Lower lobe of right lung (tissue), 2 donors: ENCODE measurements at regions not wholly inside any gene's neighbourhood (a gene's known extent, or its start where the extent isn't known, plus 50 kb on each side); places are given as distances from the start of the nearest gene placed in this dataset.

Experiments used
- ATAC-seq, 2 donors: fragments of 200-7000 bp; cut with Tn5 transposase; one replicate each; pipeline ENCODE4 v1.9.1; 2020 to 2022; ENCODE audit warnings: mild to moderate bottlenecking in 2 of 2, moderate library complexity in 2 of 2
- DNase-seq: peaks from one replicate; pipeline ENCODE4 v3.0.0-alpha.2; 2020
- H3K27ac ChIP-seq: fragments of 200-600 bp; one replicate; pipeline ENCODE4 v1.8.0; 2022
- H3K27me3 ChIP-seq: fragments of 200-600 bp; one replicate; pipeline ENCODE4 v1.8.0; 2022; ENCODE audit warnings: low read depth
- H3K36me3 ChIP-seq: fragments of 200-600 bp; one replicate; pipeline ENCODE4 v1.8.0; 2022; ENCODE audit warnings: mild to moderate bottlenecking
- H3K4me1 ChIP-seq: fragments of 200-600 bp; one replicate; pipeline ENCODE4 v1.8.0; 2022
- H3K4me3 ChIP-seq: fragments of 200-600 bp; one replicate; pipeline ENCODE4 v1.8.0; 2022; ENCODE audit warnings: mild to moderate bottlenecking
- H3K9me3 ChIP-seq: fragments of 200-600 bp; one replicate; pipeline ENCODE4 v1.8.0; 2022
- intact Hi-C: fragments of 100-400 bp; cut with DNase I; formaldehyde crosslinking; loops from one replicate; pipeline ENCODE4 v1.11.0; 2022
- TF ChIP-seq, protein P1 (sequence below): fragments of 200-600 bp; IDR thresholded peaks from one replicate; pipeline ENCODE4 v1.8.0; 2022; ENCODE audit warnings: antibody characterized with exemption, mild to moderate bottlenecking
- donor health status: DM: no; HTN: yes; CAD: no; lungs with severe emphysema.

GRCh38 chr13:72400856-72401255, 326.6 kb downstream of the MZT1 start:
- TF ChIP-seq, protein P1, sequence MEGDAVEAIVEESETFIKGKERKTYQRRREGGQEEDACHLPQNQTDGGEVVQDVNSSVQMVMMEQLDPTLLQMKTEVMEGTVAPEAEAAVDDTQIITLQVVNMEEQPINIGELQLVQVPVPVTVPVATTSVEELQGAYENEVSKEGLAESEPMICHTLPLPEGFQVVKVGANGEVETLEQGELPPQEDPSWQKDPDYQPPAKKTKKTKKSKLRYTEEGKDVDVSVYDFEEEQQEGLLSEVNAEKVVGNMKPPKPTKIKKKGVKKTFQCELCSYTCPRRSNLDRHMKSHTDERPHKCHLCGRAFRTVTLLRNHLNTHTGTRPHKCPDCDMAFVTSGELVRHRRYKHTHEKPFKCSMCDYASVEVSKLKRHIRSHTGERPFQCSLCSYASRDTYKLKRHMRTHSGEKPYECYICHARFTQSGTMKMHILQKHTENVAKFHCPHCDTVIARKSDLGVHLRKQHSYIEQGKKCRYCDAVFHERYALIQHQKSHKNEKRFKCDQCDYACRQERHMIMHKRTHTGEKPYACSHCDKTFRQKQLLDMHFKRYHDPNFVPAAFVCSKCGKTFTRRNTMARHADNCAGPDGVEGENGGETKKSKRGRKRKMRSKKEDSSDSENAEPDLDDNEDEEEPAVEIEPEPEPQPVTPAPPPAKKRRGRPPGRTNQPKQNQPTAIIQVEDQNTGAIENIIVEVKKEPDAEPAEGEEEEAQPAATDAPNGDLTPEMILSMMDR = no peak
- no peak overlapping the region for H3K27ac ChIP-seq

GRCh38 chr13:72399351-72399750, 328.1 kb downstream of the MZT1 start:
- no peak for DNase-seq
- no peak overlapping the region for H3K4me3 ChIP-seq
- no peaks in the 10 kb centered on the region for H3K27me3 ChIP-seq
- TF ChIP-seq, protein P1 = no peak
- ATAC-seq = no peak
- no peaks in the 10 kb centered on the region for H3K36me3 ChIP-seq
- no peak overlapping the region for H3K27ac ChIP-seq
- H3K9me3 ChIP-seq = no peaks in the 10 kb centered on the region
- intact Hi-C loops = no loop called here
- H3K4me1 ChIP-seq = no peaks in the 10 kb centered on the region

More at GRCh38 chr13:72400856-72401255, 326.6 kb downstream of the MZT1 start:
- Histone ChIP-seq H3K4me3 (no peak overlapping the region), H3K36me3 (no peaks in the 10 kb centered on the region), H3K9me3 (no peaks in the 10 kb centered on the region), H3K27me3 (no peaks in the 10 kb centered on the region), H3K4me1 (no peaks in the 10 kb centered on the region)
- ATAC-seq (no peak), DNase-seq (no peak)
- intact Hi-C loops = no loop called here

- ATAC-seq = no peak
- no peaks in the 10 kb centered on the region for H3K4me1 ChIP-seq
- H3K27me3 ChIP-seq = no peaks in the 10 kb centered on the region
These were observed 330.2 kb downstream of the MZT1 start for GRCh38 chr13:72397265-72397664.

GRCh38 chr13:72390909-72391308, 336.5 kb downstream of the MZT1 start:
- no peak overlapping the region for H3K4me3 ChIP-seq
- intact Hi-C loops = no loop called here
- H3K36me3 ChIP-seq = no peaks in the 10 kb centered on the region
- no peaks in the 10 kb centered on the region for H3K4me1 ChIP-seq
- TF ChIP-seq, protein P1 = no peak
- DNase-seq (no peak), ATAC-seq (no peak)
- H3K27ac ChIP-seq = no peak overlapping the region
- H3K27me3 ChIP-seq = no peaks in the 10 kb centered on the region
- H3K9me3 ChIP-seq = no peaks in the 10 kb centered on the region

More at GRCh38 chr13:72397265-72397664, 330.2 kb downstream of the MZT1 start:
- no peaks in the 10 kb centered on the region for H3K36me3 ChIP-seq
- H3K9me3 ChIP-seq = no peaks in the 10 kb centered on the region
- H3K27ac ChIP-seq = no peak overlapping the region
- no peak overlapping the region for H3K4me3 ChIP-seq
- DNase-seq = no peak
- intact Hi-C loops = no loop called here
- TF ChIP-seq, protein P1 = no peak

DNA sequence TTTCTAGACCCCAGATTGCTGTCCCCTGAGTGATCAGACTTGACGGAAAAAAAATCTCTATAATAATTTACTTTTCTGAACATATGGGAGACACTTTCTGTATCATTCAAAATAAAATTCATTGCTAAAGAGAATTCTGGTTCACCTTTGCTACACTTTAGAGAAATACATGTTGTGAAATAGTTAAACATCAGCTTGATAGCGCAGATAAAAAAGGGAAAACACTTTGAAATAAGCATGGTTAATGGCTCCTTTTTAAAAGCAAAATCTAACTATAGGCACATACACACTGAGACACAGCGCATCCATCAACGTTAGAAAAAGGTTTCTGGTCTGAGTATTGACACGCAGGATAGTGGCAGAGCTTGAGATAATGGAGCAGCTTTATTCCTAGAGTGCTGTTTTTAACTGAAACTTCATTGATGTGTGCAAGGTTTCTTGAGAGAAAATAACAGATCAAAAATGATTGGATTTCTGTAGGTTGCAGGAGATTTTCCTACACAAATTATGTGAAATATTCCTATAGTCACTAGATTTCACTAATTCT, 341.2 kb downstream of the MZT1 start:
- ATAC-seq (no peak), DNase-seq (no peak)
- intact Hi-C loops = no loop called here
- no peak overlapping the region for H3K4me3 ChIP-seq
- H3K4me1 ChIP-seq = peaks cover 8% of the 10 kb centered on the region
- H3K9me3 ChIP-seq = no peaks in the 10 kb centered on the region
- no peak overlapping the region for H3K27ac ChIP-seq
- TF ChIP-seq, protein P1 = no peak
- no peaks in the 10 kb centered on the region for H3K27me3 ChIP-seq
- H3K36me3 ChIP-seq = no peaks in the 10 kb centered on the region
